ENCODE measurements at regions not wholly inside any gene's neighbourhood (a gene's known extent, or its start where the extent isn't known, plus 50 kb on each side); places are given as distances from the start of the nearest gene placed in this dataset.

DNA sequence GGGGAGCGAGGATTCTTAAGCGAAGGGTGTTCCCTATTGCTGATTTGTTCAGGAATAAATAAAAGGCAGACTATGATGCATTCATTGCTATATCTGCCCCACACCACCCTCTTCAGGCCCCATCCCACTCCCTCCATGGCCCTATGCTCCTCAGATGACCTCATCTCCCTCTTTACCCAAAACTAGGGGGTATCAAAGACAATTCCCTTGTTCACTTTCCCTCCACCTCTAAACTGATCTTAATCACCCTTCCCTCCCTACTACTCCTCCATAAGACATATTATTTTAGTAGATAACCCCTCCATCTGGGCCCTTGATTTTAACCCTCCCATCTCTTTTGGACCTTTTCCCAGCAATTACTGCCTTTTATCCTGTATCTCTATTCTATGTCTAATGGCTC lies 434.9 kb upstream of the RUNX1 start:
- no peak overlapping the region for H3K4me3 ChIP-seq (ENCODE audit: low read depth in 1 of 5, low read length in 5 of 5)
- H3K9me3 ChIP-seq (ENCODE audit: control insufficient read depth in 5 of 5, low read length in 5 of 5) = peaks cover 0 to 2% (median 0%) of the 10 kb centered on the region in 5 donors
- no peaks in the 10 kb centered on the region for H3K4me1 ChIP-seq (ENCODE audit: control insufficient read depth in 5 of 5, insufficient read depth in 5 of 5, low read length in 5 of 5)
- no peak overlapping the region for H3K27ac ChIP-seq (ENCODE audit: low read depth, low read length)
- no peak overlapping the region for H3K9ac ChIP-seq (ENCODE audit: low read length in 5 of 5)
- H3K36me3 ChIP-seq (ENCODE audit: control insufficient read depth in 5 of 5, insufficient read depth in 5 of 5, low read length in 5 of 5) = no peaks in the 10 kb centered on the region
- H3K27me3 ChIP-seq (ENCODE audit: control insufficient read depth in 5 of 5, insufficient read depth in 4 of 5, low read length in 5 of 5) = no peaks in the 10 kb centered on the region

DNA sequence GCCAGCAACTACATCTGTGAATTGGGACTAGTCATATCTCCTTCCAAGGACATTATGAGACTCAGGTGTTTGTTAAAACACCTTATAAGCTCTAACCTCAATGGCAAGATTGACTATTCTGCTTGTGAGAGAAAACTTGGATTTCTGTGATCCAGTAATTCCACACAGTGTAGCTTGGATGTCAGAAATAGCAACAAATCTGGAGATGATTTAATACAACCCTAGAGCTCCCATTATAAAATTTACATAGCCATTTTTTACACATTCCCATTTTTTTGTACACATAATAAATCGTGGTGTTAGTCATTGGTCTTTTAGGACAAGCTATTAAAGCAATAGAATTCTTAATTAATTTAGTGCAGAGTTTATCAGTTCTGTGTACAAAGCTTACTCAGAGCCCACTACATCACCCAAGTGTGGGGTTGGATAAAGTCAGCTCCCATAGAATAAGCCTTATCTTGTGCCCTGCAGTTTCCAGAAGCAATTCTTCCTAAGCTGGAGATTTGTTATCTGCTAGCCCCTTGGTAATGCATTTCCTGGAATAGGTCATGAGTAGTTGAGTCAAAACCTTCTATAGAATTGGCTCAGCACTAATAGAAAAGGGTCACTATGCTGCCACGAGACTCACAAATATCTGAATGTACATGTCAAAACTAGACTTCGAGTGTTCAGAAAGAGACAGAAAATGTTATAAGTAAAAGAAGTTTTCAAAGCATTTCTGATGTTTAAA lies 434.0 kb upstream of the RUNX1 start:
- no peaks in the 10 kb centered on the region for H3K27me3 ChIP-seq (ENCODE audit: control insufficient read depth in 5 of 5, insufficient read depth in 4 of 5, low read length in 5 of 5)
- H3K9me3 ChIP-seq (ENCODE audit: control insufficient read depth in 5 of 5, low read length in 5 of 5) = peaks cover 0 to 2% (median 0%) of the 10 kb centered on the region in 5 donors
- H3K36me3 ChIP-seq (ENCODE audit: control insufficient read depth in 5 of 5, insufficient read depth in 5 of 5, low read length in 5 of 5) = no peaks in the 10 kb centered on the region
- H3K9ac ChIP-seq (ENCODE audit: low read length in 5 of 5) = no peak overlapping the region
- H3K4me3 ChIP-seq (ENCODE audit: low read depth in 1 of 5, low read length in 5 of 5) = no peak overlapping the region
- no peaks in the 10 kb centered on the region for H3K4me1 ChIP-seq (ENCODE audit: control insufficient read depth in 5 of 5, insufficient read depth in 5 of 5, low read length in 5 of 5)
- no peak overlapping the region for H3K27ac ChIP-seq (ENCODE audit: low read depth, low read length)

DNA sequence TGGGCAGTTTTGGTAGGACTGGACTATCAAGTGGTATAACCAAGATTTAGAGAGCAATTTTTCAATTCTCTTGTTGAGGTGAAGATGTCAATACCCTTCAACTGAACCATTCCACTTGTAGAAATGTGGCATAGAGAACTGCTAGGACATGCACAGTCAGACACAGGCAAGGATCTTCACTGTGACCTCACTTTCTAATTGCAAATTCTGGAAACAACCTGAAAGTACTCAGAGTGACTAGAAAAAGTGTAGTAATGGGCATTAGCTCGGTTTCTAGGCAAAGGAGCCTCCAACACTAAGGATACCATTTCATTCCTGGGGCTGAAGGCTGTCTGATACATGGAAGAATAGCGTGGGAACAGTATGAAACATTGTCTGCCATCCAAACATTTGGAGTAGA lies 433.0 kb upstream of the RUNX1 start:
- H3K9me3 ChIP-seq (ENCODE audit: control insufficient read depth in 5 of 5, low read length in 5 of 5) = peaks cover 0 to 2% (median 0%) of the 10 kb centered on the region in 5 donors
- no peaks in the 10 kb centered on the region for H3K36me3 ChIP-seq (ENCODE audit: control insufficient read depth in 5 of 5, insufficient read depth in 5 of 5, low read length in 5 of 5)
- no peak overlapping the region for H3K9ac ChIP-seq (ENCODE audit: low read length in 5 of 5)
- H3K4me3 ChIP-seq (ENCODE audit: low read depth in 1 of 5, low read length in 5 of 5) = no peak overlapping the region
- H3K27ac ChIP-seq (ENCODE audit: low read depth, low read length) = no peak overlapping the region
- H3K4me1 ChIP-seq (ENCODE audit: control insufficient read depth in 5 of 5, insufficient read depth in 5 of 5, low read length in 5 of 5) = peaks cover 0 to 2% (median 0%) of the 10 kb centered on the region in 5 donors
- no peaks in the 10 kb centered on the region for H3K27me3 ChIP-seq (ENCODE audit: control insufficient read depth in 5 of 5, insufficient read depth in 4 of 5, low read length in 5 of 5)

DNA sequence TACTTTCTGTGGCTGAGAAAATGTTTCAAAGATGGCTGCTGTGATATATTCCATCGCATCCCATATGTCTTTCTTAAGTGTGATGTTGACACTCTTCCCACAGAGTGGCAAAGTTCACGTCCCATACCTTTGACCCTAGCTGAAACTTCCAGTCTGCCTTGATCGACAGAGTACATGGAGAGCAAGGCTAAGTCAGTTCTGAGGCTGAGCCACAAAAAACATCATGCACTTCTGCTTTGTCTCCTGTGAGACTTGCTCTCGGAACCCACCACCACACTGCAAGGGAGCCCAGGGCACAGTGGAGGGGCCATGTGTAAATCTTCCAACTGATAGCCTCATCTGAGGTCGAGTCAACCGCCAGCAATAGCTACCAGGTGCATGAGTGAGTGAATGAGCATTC lies 431.9 kb upstream of the RUNX1 start:
- H3K27ac ChIP-seq (ENCODE audit: low read depth, low read length) = no peak overlapping the region
- peaks cover 0 to 9% (median 0%) of the 10 kb centered on the region in 5 donors for H3K4me1 ChIP-seq (ENCODE audit: control insufficient read depth in 5 of 5, insufficient read depth in 5 of 5, low read length in 5 of 5)
- H3K9me3 ChIP-seq (ENCODE audit: control insufficient read depth in 5 of 5, low read length in 5 of 5) = peaks cover 0 to 2% (median 0%) of the 10 kb centered on the region in 5 donors
- H3K9ac ChIP-seq (ENCODE audit: low read length in 5 of 5) = no peak overlapping the region
- H3K27me3 ChIP-seq (ENCODE audit: control insufficient read depth in 5 of 5, insufficient read depth in 4 of 5, low read length in 5 of 5) = no peaks in the 10 kb centered on the region
- H3K4me3 ChIP-seq (ENCODE audit: low read depth in 1 of 5, low read length in 5 of 5) = no peak overlapping the region
- H3K36me3 ChIP-seq (ENCODE audit: control insufficient read depth in 5 of 5, insufficient read depth in 5 of 5, low read length in 5 of 5) = no peaks in the 10 kb centered on the region

DNA sequence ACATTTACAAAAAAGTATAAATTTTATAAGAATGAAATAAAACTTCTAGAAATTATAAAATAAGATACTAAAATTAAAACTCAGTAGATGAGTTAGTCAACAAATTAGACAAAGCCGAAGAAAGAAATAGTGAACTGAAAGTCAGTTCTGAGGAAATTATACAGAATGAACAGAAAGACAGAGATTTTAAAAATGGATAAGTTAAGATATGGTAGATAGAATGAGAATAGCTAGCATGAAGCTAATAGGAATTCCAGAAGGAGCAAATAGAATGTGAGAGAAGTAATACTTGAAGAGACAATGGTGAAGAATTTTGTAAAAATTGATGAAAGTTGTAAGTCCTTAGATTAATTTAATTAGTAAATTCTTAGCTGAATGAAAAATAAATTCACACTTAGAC lies 430.4 kb upstream of the RUNX1 start:
- H3K27ac ChIP-seq (ENCODE audit: low read depth, low read length) = no peak overlapping the region
- H3K27me3 ChIP-seq (ENCODE audit: control insufficient read depth in 5 of 5, insufficient read depth in 4 of 5, low read length in 5 of 5) = no peaks in the 10 kb centered on the region
- no peaks in the 10 kb centered on the region for H3K36me3 ChIP-seq (ENCODE audit: control insufficient read depth in 5 of 5, insufficient read depth in 5 of 5, low read length in 5 of 5)
- H3K9me3 ChIP-seq (ENCODE audit: control insufficient read depth in 5 of 5, low read length in 5 of 5) = peaks cover 0 to 2% (median 0%) of the 10 kb centered on the region in 5 donors
- H3K9ac ChIP-seq (ENCODE audit: low read length in 5 of 5) = no peak overlapping the region
- no peak overlapping the region for H3K4me3 ChIP-seq (ENCODE audit: low read depth in 1 of 5, low read length in 5 of 5)
- peaks cover 0 to 12% (median 3%) of the 10 kb centered on the region in 5 donors for H3K4me1 ChIP-seq (ENCODE audit: control insufficient read depth in 5 of 5, insufficient read depth in 5 of 5, low read length in 5 of 5)

DNA sequence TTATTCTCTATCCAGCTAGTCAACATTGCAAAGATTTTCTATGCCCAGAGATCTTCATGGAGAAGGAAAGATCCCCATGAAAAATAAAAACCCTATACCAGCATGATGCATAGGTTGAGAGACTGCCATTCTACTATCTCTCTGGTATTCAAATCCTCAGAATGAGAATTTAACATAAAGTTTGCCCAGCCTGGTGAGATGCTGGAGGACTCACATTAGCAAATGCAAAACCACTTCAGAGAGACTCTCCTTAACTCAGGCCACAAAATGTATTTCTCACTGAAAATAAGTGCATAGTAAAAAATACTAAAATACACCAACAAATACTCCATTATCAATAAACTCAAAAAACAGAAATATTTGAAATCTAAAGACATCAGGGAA lies 430.0 kb upstream of the RUNX1 start:
- no peaks in the 10 kb centered on the region for H3K36me3 ChIP-seq (ENCODE audit: control insufficient read depth in 5 of 5, insufficient read depth in 5 of 5, low read length in 5 of 5)
- H3K9me3 ChIP-seq (ENCODE audit: control insufficient read depth in 5 of 5, low read length in 5 of 5) = peaks cover 0 to 2% (median 0%) of the 10 kb centered on the region in 5 donors
- H3K4me1 ChIP-seq (ENCODE audit: control insufficient read depth in 5 of 5, insufficient read depth in 5 of 5, low read length in 5 of 5) = peaks cover 0 to 12% (median 3%) of the 10 kb centered on the region in 5 donors
- no peak overlapping the region for H3K4me3 ChIP-seq (ENCODE audit: low read depth in 1 of 5, low read length in 5 of 5)
- no peak overlapping the region for H3K27ac ChIP-seq (ENCODE audit: low read depth, low read length)
- H3K27me3 ChIP-seq (ENCODE audit: control insufficient read depth in 5 of 5, insufficient read depth in 4 of 5, low read length in 5 of 5) = no peaks in the 10 kb centered on the region
- H3K9ac ChIP-seq (ENCODE audit: low read length in 5 of 5) = no peak overlapping the region

DNA sequence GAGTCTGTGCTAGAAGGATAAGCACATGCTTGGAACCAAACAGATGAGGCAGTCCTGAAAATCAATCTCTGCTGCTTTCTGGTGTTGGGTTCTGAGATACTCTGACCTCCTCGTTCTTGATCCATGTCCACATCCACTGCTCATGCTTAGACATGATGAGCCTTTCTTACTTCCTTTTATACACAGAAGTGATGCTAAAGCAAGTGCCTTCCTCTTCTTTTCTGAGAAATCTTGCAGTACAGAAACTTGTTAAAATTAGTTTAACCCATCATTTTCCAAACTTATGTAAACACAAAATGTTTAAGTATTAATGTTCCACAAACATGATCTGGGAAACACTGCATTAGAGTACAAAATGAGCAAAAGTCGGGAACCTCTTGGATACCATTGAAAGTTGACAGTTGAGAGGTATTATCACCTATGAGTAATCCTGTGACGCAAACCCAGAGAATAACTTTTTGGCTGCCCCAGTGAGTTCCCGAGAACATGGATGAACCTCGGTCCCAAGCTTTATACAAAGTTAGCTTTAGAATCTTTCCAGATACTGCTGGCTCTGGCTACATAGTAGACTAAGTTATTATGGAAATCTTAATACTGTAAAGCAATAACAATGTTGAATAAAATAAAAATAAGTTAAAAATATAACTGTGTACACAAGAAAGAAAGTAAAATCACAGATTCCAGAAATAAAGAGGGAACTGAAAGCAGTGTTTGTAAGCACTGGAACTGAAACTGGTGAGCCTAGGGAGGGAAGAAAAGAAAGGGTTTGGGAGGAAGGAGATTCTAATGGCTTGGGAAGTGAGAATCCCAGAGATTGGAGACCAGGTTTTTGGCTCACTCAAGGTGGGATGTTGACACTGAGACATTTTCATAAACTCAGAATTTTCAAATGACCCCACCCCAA lies 429.3 kb upstream of the RUNX1 start:
- Histone ChIP-seq H3K36me3 (ENCODE audit: control insufficient read depth in 5 of 5, insufficient read depth in 5 of 5, low read length in 5 of 5) (no peaks in the 10 kb centered on the region), H3K9ac (ENCODE audit: low read length in 5 of 5) (no peak overlapping the region), H3K4me3 (ENCODE audit: low read depth in 1 of 5, low read length in 5 of 5) (peak overlapping the region in 1 of 5 donors; percentile 34), H3K27ac (ENCODE audit: low read depth, low read length) (no peak overlapping the region), H3K27me3 (ENCODE audit: control insufficient read depth in 5 of 5, insufficient read depth in 4 of 5, low read length in 5 of 5) (no peaks in the 10 kb centered on the region), H3K4me1 (ENCODE audit: control insufficient read depth in 5 of 5, insufficient read depth in 5 of 5, low read length in 5 of 5) (peaks cover 0 to 12% (median 3%) of the 10 kb centered on the region in 5 donors), H3K9me3 (ENCODE audit: control insufficient read depth in 5 of 5, low read length in 5 of 5) (peaks cover 0 to 2% (median 0%) of the 10 kb centered on the region in 5 donors)

DNA sequence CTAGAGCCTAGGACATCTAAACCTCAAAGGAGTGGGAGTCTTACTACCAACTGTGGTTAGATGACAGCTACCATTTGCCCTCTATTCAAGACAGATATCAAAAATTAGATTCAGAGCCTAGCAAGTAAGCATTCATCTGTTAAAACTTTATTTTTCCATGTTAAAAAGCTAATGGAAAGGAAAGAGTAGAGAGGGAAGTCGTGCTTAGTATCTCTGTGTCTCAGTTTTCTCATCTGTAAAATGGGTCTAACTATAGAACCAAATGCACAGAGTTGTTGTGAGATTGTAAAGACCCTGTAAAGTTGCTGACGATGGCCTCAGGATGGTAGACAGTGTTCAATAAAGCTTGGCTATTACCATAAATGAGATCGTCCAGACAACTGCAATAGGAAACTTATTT lies 428.5 kb upstream of the RUNX1 start:
- Histone ChIP-seq H3K4me1 (ENCODE audit: control insufficient read depth in 5 of 5, insufficient read depth in 5 of 5, low read length in 5 of 5) (peaks cover 0 to 12% (median 3%) of the 10 kb centered on the region in 5 donors), H3K27me3 (ENCODE audit: control insufficient read depth in 5 of 5, insufficient read depth in 4 of 5, low read length in 5 of 5) (no peaks in the 10 kb centered on the region), H3K4me3 (ENCODE audit: low read depth in 1 of 5, low read length in 5 of 5) (no peak overlapping the region), H3K27ac (ENCODE audit: low read depth, low read length) (no peak overlapping the region), H3K9ac (ENCODE audit: low read length in 5 of 5) (no peak overlapping the region), H3K36me3 (ENCODE audit: control insufficient read depth in 5 of 5, insufficient read depth in 5 of 5, low read length in 5 of 5) (no peaks in the 10 kb centered on the region), H3K9me3 (ENCODE audit: control insufficient read depth in 5 of 5, low read length in 5 of 5) (peaks cover 0 to 2% (median 0%) of the 10 kb centered on the region in 5 donors)

DNA sequence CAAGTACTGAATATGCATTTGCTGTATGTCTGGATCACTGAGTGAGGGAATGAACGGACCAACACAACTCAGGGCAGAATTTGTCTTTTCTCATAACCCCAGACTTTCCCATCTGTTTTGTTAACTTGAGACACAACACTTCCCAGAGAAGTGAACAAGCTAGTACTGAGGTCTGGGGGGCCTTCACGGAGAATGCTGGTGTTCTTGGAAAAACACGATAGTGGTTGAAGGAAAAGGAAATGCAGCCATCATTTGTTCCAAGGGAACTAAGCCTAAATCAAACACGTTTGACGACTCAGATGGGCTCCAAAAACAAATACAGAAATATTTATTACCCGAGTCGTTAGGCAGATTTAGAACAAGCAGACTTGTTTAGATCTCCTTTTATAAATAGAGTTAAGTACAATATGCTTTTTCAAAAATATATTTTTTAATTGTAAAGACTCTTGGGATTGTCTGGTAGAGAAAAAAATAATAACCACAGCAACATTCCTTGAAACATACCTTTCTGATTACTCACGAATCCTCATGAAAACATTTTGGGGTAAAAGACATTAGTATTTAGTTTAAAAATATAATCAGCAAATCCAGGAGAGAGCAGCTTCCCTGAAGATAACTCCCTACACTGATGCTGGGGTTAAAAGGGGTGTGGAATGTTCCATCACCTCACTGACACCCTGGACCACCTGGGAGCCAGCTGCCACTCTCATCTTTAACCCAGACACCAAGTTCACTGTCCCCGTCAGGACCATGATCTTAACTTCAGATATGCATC lies 427.7 kb upstream of the RUNX1 start:
- H3K4me1 ChIP-seq (ENCODE audit: control insufficient read depth in 5 of 5, insufficient read depth in 5 of 5, low read length in 5 of 5) = peaks cover 0 to 12% (median 3%) of the 10 kb centered on the region in 5 donors
- no peak overlapping the region for H3K9ac ChIP-seq (ENCODE audit: low read length in 5 of 5)
- H3K4me3 ChIP-seq (ENCODE audit: low read depth in 1 of 5, low read length in 5 of 5) = no peak overlapping the region
- no peaks in the 10 kb centered on the region for H3K36me3 ChIP-seq (ENCODE audit: control insufficient read depth in 5 of 5, insufficient read depth in 5 of 5, low read length in 5 of 5)
- H3K9me3 ChIP-seq (ENCODE audit: control insufficient read depth in 5 of 5, low read length in 5 of 5) = peaks cover 0 to 2% (median 0%) of the 10 kb centered on the region in 5 donors
- no peaks in the 10 kb centered on the region for H3K27me3 ChIP-seq (ENCODE audit: control insufficient read depth in 5 of 5, insufficient read depth in 4 of 5, low read length in 5 of 5)
- peak overlapping the region; percentile 51 for H3K27ac ChIP-seq (ENCODE audit: low read depth, low read length)

Data from subcutaneous abdominal adipose tissue (tissue), 5 donors.